GM23248 (cell line): ENCODE measurements at regions not wholly inside any gene's neighbourhood (a gene's known extent, or its start where the extent isn't known, plus 50 kb on each side); places are given as distances from the start of the nearest gene placed in this dataset.
"Not testable (repeated sequence)": the region's sequence is repeated elsewhere in the genome, so short reads cannot be mapped to it uniquely, and the experiment has no call there.

Experiments used
- DNase-seq: peaks from one replicate; pipeline ENCODE4 v3.0.0-alpha.2; 2015
- H2AFZ ChIP-seq: fragments of 200-600 bp; sonication (generic); 2 replicates; pipeline ENCODE4 v1.6.1; 2016; ENCODE audit warnings: antibody characterized with exemption
- H3F3A ChIP-seq: fragments of 200-600 bp; sonication (generic); 2 replicates; pipeline ENCODE4 v1.6.1; 2016; ENCODE audit warnings: mild to moderate bottlenecking, antibody characterized with exemption, mixed run types; ENCODE audit not compliant: insufficient read depth
- H3K27ac ChIP-seq: fragments of 200-600 bp; sonication (generic); 2 replicates; pipeline ENCODE4 v1.5.1; 2016; ENCODE audit warnings: mild to moderate bottlenecking
- H3K27me3 ChIP-seq: fragments of 200-600 bp; sonication (generic); replicated peaks from 2 replicates; pipeline ENCODE4 v1.6.1; 2016; ENCODE audit warnings: mild to moderate bottlenecking; ENCODE audit not compliant: insufficient read depth
- H3K36me3 ChIP-seq: fragments of 200-600 bp; sonication (generic); 2 replicates; pipeline ENCODE4 v1.6.1; 2016; ENCODE audit warnings: low read depth, mild to moderate bottlenecking
- H3K4me1 ChIP-seq: fragments of 200-600 bp; sonication (generic); 2 replicates; pipeline ENCODE4 v1.6.1; 2016; ENCODE audit warnings: mild to moderate bottlenecking; ENCODE audit not compliant: insufficient read depth
- H3K4me2 ChIP-seq: fragments of 200-600 bp; sonication (generic); one replicate; pipeline ENCODE4 v1.6.1; 2016; ENCODE audit warnings: mild to moderate bottlenecking; ENCODE audit not compliant: unreplicated experiment
- H3K4me3 ChIP-seq: fragments of 200-600 bp; sonication (generic); 2 replicates; pipeline ENCODE4 v1.5.1; 2016; ENCODE audit warnings: mild to moderate bottlenecking
- H3K79me2 ChIP-seq: fragments of 200-600 bp; sonication (generic); 2 replicates; pipeline ENCODE4 v1.6.1; 2016; ENCODE audit warnings: mild to moderate bottlenecking; ENCODE audit not compliant: insufficient read depth
- H3K9ac ChIP-seq: fragments of 200-600 bp; sonication (generic); 2 replicates; pipeline ENCODE4 v1.6.1; 2016; ENCODE audit warnings: mild to moderate bottlenecking
- H3K9me2 ChIP-seq: fragments of 200-600 bp; sonication (generic); 2 replicates; pipeline ENCODE4 v1.6.1; 2016; ENCODE audit warnings: mixed run types, mild to moderate bottlenecking, moderate library complexity; ENCODE audit not compliant: insufficient read depth
- H3K9me3 ChIP-seq: fragments of 200-600 bp; sonication (generic); one replicate; pipeline ENCODE4 v1.6.1; 2017; ENCODE audit warnings: low read depth
- H4K20me1 ChIP-seq: fragments of 200-600 bp; sonication (generic); 2 replicates; pipeline ENCODE4 v1.6.0; 2016; ENCODE audit not compliant: insufficient read depth
- WGBS, 2 experiments: methylation state at CpG; one replicate each; pipeline ENCODE4 v1.1.6; 2015 to 2017; ENCODE audit warnings: low lambda C conversion rate in 2 of 2, low coverage in 1 of 2; ENCODE audit errors: missing lambda C conversion rate in 2 of 2; 5-methylcytosine and 5-hydroxymethylcytosine counted together
- in situ Hi-C: fragments of 300-500 bp; cut with MboI; formaldehyde crosslinking; loops from 2 replicates; pipeline ENCODE4 v1.15.0; 2020

DNA sequence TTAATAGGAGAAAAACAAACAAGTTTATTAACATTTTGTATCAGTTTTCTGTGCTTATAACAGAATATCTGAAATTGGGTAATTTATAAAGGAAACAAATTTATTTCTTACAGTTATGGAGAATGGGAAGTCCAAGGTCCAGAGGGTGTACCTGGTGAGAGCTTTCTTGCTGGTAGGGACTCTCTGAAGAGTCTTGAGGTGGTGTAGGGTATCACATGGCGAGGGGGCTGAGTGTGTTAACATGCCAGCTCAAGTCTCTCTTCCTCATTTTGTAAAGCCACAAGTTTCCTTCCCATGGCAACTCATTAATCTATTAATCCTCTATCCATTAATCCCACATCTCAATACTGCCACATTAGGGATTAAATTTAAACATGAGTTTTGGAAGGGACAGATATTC lies 1863.3 kb downstream of the KHDRBS2 start:
- H3K4me3 ChIP-seq, H4K20me1 ChIP-seq, H3K9me3 ChIP-seq, H3K27ac ChIP-seq, H3K79me2 ChIP-seq, H3K4me2 ChIP-seq, DNase-seq, H3K9ac ChIP-seq, H2AFZ ChIP-seq, H3K4me1 ChIP-seq, in situ Hi-C loops, H3F3A ChIP-seq, H3K9me2 ChIP-seq, H3K36me3 ChIP-seq, H3K27me3 ChIP-seq: not testable (repeated sequence)
- 0% methylated on average over 1 of the region's 1 CpG for WGBS, 2 experiments

DNA sequence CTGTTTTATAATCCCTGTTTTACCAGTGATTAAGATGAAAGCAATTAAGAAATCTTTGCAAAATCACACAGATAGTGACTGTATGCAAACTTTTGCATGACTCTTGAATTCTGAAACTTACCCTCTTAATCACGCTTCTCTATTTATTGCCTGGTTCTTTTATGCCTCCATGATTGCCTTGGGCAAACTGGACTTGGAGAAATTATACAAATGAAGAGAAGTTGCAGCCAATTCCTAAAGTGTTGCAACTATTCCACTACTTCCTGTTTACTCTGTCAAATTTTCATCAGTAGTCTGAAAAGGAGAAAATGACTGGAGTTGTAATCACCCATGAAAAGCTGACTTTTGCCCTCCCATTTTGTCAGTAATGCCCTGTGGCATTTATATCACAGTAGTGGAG lies 1869.9 kb downstream of the KHDRBS2 start:
- H3K4me3 ChIP-seq, in situ Hi-C loops: not testable (repeated sequence)
- 0% methylated on average over 1 of the region's 1 CpG for whole genome bisulfite sequencing, 2 experiments

DNA sequence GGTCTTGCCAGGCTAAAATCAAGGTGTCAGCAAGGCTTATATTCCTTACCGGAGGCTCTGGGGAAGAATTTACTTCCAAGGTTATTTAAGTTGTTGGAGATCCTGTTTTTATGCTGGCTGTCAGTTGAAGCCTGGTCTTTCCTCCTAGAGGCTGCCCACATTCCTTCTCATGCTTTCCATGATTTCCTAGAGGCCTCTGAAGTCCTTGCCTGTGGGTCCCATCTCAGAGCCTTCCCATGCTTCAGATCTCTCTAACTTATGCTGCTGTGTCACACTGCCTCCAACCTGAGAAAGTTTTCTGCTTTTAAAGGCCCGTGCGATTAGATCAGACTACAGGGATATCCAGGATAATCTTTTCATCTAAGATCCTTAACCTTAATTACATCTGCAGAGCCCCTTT lies 1877.3 kb downstream of the KHDRBS2 start:
- H2AFZ ChIP-seq, H3K9ac ChIP-seq, H3K4me3 ChIP-seq, H3K9me3 ChIP-seq, H3K4me2 ChIP-seq, H3K4me1 ChIP-seq, DNase-seq, H3K27ac ChIP-seq, H3K9me2 ChIP-seq, H3K27me3 ChIP-seq, H3F3A ChIP-seq, H3K79me2 ChIP-seq, H4K20me1 ChIP-seq, in situ Hi-C loops, H3K36me3 ChIP-seq: not testable (repeated sequence)
- WGBS, 2 experiments, result 52 to 100% methylated on average over 1 to 3 of the region's 3 CpGs

More for the DNA sequence above, 1869.9 kb downstream of the KHDRBS2 start:
- not testable (repeated sequence) for H3K4me1 ChIP-seq, H3K9ac ChIP-seq, H3K79me2 ChIP-seq, H3K9me2 ChIP-seq, H4K20me1 ChIP-seq, H3K4me2 ChIP-seq, H3K9me3 ChIP-seq, DNase-seq, H3K27me3 ChIP-seq, H3F3A ChIP-seq, H3K36me3 ChIP-seq, H3K27ac ChIP-seq, H2AFZ ChIP-seq

DNA sequence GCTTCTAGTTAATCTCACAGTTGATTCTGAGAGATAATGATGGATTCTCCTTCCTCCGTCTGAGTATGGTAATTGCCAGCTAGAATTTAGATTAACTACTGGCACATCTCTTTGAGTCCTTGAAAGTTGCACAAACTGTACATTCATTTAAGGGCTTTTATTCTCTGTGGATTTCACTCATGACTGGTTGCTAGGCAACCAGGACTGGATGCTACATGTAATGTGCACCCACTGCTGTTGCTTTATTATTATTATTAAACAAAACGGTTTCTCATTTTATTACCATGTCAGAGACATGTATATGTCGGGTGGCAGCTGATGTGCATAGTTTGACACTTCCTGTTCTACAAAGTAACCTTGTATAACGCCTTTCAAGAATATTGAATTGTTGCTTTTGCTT lies 1882.8 kb downstream of the KHDRBS2 start:
- H3F3A ChIP-seq, H4K20me1 ChIP-seq, H3K27ac ChIP-seq, in situ Hi-C loops, H3K79me2 ChIP-seq, H3K9me2 ChIP-seq, DNase-seq, H3K4me3 ChIP-seq, H3K9ac ChIP-seq, H3K9me3 ChIP-seq, H3K36me3 ChIP-seq, H3K4me2 ChIP-seq, H3K27me3 ChIP-seq, H3K4me1 ChIP-seq, H2AFZ ChIP-seq: not testable (repeated sequence)
- WGBS, 2 experiments, result 8% methylated on average over 4 of the region's 4 CpGs

DNA sequence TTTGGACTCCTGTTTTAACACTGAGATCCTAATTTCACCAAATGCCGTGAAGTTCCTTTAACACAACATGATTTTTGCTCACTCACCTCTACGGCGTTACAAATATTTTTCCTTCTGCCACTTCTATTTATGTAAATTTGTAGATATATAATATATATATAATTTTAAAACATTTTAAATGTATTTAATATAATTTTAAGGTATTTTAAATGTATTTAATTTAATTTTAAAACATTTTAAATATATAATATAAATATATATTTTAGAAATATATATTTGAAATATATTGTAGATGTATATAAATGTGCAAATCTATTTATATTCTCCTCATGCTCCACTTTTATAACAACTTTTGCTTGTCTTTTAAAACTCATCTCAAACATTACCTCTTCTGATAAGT lies 1883.5 kb downstream of the KHDRBS2 start:
- DNase-seq, H3K79me2 ChIP-seq, H3K4me3 ChIP-seq, H3K9me2 ChIP-seq, H3K4me2 ChIP-seq, H3K9ac ChIP-seq, in situ Hi-C loops, H3K27ac ChIP-seq, H3K9me3 ChIP-seq, H3F3A ChIP-seq, H3K36me3 ChIP-seq, H2AFZ ChIP-seq, H3K4me1 ChIP-seq, H4K20me1 ChIP-seq, H3K27me3 ChIP-seq: not testable (repeated sequence)
- WGBS, 2 experiments, result 54% methylated on average over 3 of the region's 3 CpGs

DNA sequence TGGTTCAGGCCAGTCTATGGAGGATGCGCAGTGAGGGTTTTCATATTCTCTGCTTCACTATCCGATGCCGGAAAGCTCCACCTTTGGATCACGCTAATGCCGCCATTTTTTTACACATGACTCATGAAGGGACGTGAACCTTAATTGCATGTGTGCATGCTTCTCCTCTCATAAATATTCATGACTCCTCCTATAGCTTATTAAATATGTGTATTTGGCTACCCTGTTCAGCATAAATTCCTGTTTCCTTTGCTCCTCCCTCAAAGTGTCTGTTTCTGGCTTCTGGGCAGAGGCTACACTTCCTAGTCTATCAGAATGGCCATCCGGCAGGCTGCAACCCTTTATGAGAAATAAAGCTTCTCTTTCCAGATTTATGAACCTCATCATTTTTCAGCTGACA lies 1890.8 kb downstream of the KHDRBS2 start:
- DNase-seq, in situ Hi-C loops, H4K20me1 ChIP-seq, H3K36me3 ChIP-seq, H3K27me3 ChIP-seq, H3K4me3 ChIP-seq, H3K79me2 ChIP-seq, H3F3A ChIP-seq, H3K9ac ChIP-seq, H3K9me3 ChIP-seq, H3K27ac ChIP-seq, H3K4me1 ChIP-seq, H2AFZ ChIP-seq, H3K9me2 ChIP-seq, H3K4me2 ChIP-seq: not testable (repeated sequence)
- WGBS, 2 experiments, result 34 to 46% methylated on average over 7 of the region's 7 CpGs

DNA sequence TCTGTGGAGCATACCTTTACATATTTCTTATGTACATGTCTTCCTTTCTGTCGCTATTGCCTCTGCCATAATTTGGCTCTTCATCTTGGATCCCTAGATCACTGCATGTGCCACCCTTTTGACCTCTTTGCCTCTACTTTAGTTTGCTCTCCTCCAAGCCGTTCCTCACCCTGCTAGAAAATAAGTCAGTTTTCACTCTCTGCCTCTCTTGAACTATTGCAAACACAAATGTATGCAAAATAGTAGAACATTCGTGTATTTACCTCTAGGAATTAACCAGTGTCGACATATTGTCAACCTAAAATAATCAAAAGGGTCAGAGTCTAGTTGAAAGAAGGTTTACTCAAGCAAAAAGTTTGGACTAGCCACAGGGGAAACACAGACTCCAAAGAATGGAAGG lies 1893.1 kb downstream of the KHDRBS2 start:
- WGBS, 2 experiments, result 14 to 17% methylated on average over 4 of the region's 4 CpGs
- not testable (repeated sequence) for H3K4me1 ChIP-seq

DNA sequence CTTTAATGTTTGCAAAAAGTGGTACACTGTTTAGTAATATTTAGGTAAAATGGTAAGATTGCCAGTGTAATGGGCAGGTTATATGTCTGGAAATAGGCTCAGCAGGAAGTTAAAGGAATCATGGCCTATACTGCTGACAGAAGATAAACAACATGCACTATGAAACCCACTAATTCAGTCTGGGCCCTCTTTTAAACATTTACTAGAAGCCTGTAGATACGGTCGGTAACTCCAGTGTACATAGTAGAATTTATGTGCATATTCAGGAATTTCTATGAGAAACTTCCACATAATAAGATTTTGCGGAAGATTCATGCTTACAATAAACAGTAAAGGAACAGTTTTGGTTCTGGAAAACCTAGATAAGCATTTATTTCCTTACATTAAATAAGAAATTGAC lies 1896.9 kb downstream of the KHDRBS2 start:
- WGBS, 2 experiments, result 37% methylated on average over 3 of the region's 3 CpGs
- H3K27me3 ChIP-seq, H4K20me1 ChIP-seq, H3K9me2 ChIP-seq, H3K4me1 ChIP-seq, H3K27ac ChIP-seq, H3K4me2 ChIP-seq, H3K36me3 ChIP-seq, H3K4me3 ChIP-seq, H3K9me3 ChIP-seq, DNase-seq, in situ Hi-C loops, H3K9ac ChIP-seq, H3K79me2 ChIP-seq, H2AFZ ChIP-seq, H3F3A ChIP-seq: not testable (repeated sequence)

More for the DNA sequence above, 1893.1 kb downstream of the KHDRBS2 start:
- H3K9me3 ChIP-seq, H3K27ac ChIP-seq, H4K20me1 ChIP-seq, H3K4me2 ChIP-seq, H3F3A ChIP-seq, DNase-seq, H3K36me3 ChIP-seq, H3K9ac ChIP-seq, H3K4me3 ChIP-seq, H3K9me2 ChIP-seq, H3K27me3 ChIP-seq, H3K79me2 ChIP-seq, H2AFZ ChIP-seq, in situ Hi-C loops: not testable (repeated sequence)
